NCI-H2171 (cell line): ENCODE measurements at regions not wholly inside any gene's neighbourhood (a gene's known extent, or its start where the extent isn't known, plus 50 kb on each side); places are given as distances from the start of the nearest gene placed in this dataset.
"Not testable (repeated sequence)": the region's sequence is repeated elsewhere in the genome, so short reads cannot be mapped to it uniquely, and the experiment has no call there.

ENCODE experiments used
- DNase-seq: peaks from one replicate; lab custom pipeline; 2025; lab: John Stamatoyannopoulos, UW

GRCh38 chr11:71182791-71183677, 69.3 kb downstream of the SHANK2 start:
- no peak for DNase-seq

- DNase-seq: no peak
Observed at GRCh38 chr11:71181566-71181965, 70.8 kb downstream of the SHANK2 start.

- DNase-seq: no peak
Observed at GRCh38 chr11:71180694-71181470, 71.5 kb downstream of the SHANK2 start.

GRCh38 chr11:71179877-71180605, 72.3 kb downstream of the SHANK2 start:
- no peak for DNase-seq

- DNase-seq: no peak
Observed at GRCh38 chr11:71178076-71178475, 74.3 kb downstream of the SHANK2 start.

- no peak for DNase-seq
Observed at GRCh38 chr11:71176812-71177211, 75.6 kb downstream of the SHANK2 start.

- DNase-seq: no peak
Observed at GRCh38 chr11:71173709-71174108, 78.7 kb downstream of the SHANK2 start.

- DNase-seq: no peak
Observed at GRCh38 chr11:71172680-71173079, 79.7 kb downstream of the SHANK2 start.

GRCh38 chr11:71171576-71171975, 80.8 kb downstream of the SHANK2 start:
- DNase-seq: no peak

- DNase-seq: no peak
Observed at GRCh38 chr11:71170624-71171423, 81.6 kb downstream of the SHANK2 start.

- no peak for DNase-seq
Observed at GRCh38 chr11:71169313-71169712, 83.1 kb downstream of the SHANK2 start.

- DNase-seq: not testable (repeated sequence)
Observed at GRCh38 chr11:71167814-71168213, 84.6 kb downstream of the SHANK2 start.

GRCh38 chr11:71165771-71166170, 86.6 kb downstream of the SHANK2 start:
- no peak for DNase-seq

- DNase-seq: no peak
Observed at GRCh38 chr11:71164621-71165020, 87.8 kb downstream of the SHANK2 start.

- no peak for DNase-seq
Observed at GRCh38 chr11:71164186-71164585, 88.2 kb downstream of the SHANK2 start.

- DNase-seq: no peak
Observed at GRCh38 chr11:71163371-71163770, 89.0 kb downstream of the SHANK2 start.

- DNase-seq: no peak
Observed at GRCh38 chr11:71158936-71159335, 93.4 kb downstream of the SHANK2 start.

- DNase-seq: not testable (repeated sequence)
Observed at GRCh38 chr11:71157676-71158075, 94.7 kb downstream of the SHANK2 start.

- no peak for DNase-seq
Observed at GRCh38 chr11:71156301-71156700, 96.1 kb downstream of the SHANK2 start.

- DNase-seq: no peak
Observed at GRCh38 chr11:71155846-71156245, 96.5 kb downstream of the SHANK2 start.

- DNase-seq: no peak
Observed at GRCh38 chr11:71154261-71154805, 98.0 kb downstream of the SHANK2 start.
